Activated CD4-positive, alpha-beta T cell treated with anti-CD3 and anti-CD28 coated beads, Interleukin-2, amount 10 ng/mL, durations not matched to agents 24 days and 14 days (primary cell): ENCODE measurements at regions not wholly inside any gene's neighbourhood (a gene's known extent, or its start where the extent isn't known, plus 50 kb on each side); places are given as distances from the start of the nearest gene placed in this dataset.
"Not testable (repeated sequence)": the region's sequence is repeated elsewhere in the genome, so short reads cannot be mapped to it uniquely, and the experiment has no call there.

Source experiments
- DNase-seq: peaks from one replicate; pipeline ENCODE4 v3.0.0; 2022
- H3K27ac Mint-ChIP-seq: one replicate; pipeline ENCODE4 v1.8.0; 2022; ENCODE audit warnings: mild to moderate bottlenecking, mixed read lengths
- H3K27me3 Mint-ChIP-seq: one replicate; pipeline ENCODE4 v1.8.0; 2022; ENCODE audit warnings: mixed read lengths
- H3K36me3 Mint-ChIP-seq: one replicate; pipeline ENCODE4 v1.8.0; 2022; ENCODE audit warnings: low read depth, mild to moderate bottlenecking, mixed read lengths
- H3K4me1 Mint-ChIP-seq: one replicate; pipeline ENCODE4 v1.8.0; 2021; ENCODE audit warnings: mixed read lengths
- H3K4me3 Mint-ChIP-seq: one replicate; pipeline ENCODE4 v1.8.0; 2022; ENCODE audit warnings: mild to moderate bottlenecking, moderate library complexity, mixed read lengths
- H3K9me3 Mint-ChIP-seq: one replicate; pipeline ENCODE4 v1.8.0; 2021; ENCODE audit warnings: mixed read lengths
- intact Hi-C: fragments of 100-400 bp; cut with micrococcal nuclease; formaldehyde crosslinking; loops from one replicate; pipeline ENCODE4 v1.15.1; 2023

GRCh38 chr5:124951661-124952060 is 205.2 kb upstream of the ZNF608 start:
- Mint-ChIP-seq H3K4me1 (no peaks in the 10 kb centered on the region), H3K4me3 (no peak overlapping the region), H3K27me3 (no peaks in the 10 kb centered on the region), H3K36me3 (no peaks in the 10 kb centered on the region), H3K9me3 (peaks cover 11% of the 10 kb centered on the region), H3K27ac (no peak overlapping the region)
- no peak for DNase-seq
- intact Hi-C loops: no loop called here

DNA sequence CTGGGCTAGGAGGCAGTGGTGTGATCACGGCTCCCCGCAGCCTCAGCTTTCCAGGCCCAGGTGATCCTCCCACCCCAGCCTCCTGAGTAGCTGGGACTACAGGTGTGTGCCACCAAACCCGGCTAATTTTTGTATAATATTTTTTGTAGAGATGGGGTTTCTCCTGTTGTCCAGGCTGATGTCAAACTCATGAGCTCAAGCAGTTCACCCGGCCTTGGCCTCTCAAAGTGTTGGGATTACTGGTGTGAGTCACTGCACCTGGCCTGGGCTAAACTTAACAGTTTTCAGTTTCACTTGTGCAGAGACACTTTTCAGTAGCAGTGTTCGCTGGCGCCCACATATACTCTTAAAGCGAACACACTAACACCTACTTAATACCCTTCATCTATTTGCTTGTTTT is 205.6 kb upstream of the ZNF608 start:
- no peak overlapping the region for H3K27ac Mint-ChIP-seq
- H3K36me3 Mint-ChIP-seq: no peaks in the 10 kb centered on the region
- no peaks in the 10 kb centered on the region for H3K27me3 Mint-ChIP-seq
- intact Hi-C loops: no loop called here
- H3K9me3 Mint-ChIP-seq: peaks cover 8% of the 10 kb centered on the region
- no peak overlapping the region for H3K4me3 Mint-ChIP-seq
- no peak for DNase-seq
- no peaks in the 10 kb centered on the region for H3K4me1 Mint-ChIP-seq

DNA sequence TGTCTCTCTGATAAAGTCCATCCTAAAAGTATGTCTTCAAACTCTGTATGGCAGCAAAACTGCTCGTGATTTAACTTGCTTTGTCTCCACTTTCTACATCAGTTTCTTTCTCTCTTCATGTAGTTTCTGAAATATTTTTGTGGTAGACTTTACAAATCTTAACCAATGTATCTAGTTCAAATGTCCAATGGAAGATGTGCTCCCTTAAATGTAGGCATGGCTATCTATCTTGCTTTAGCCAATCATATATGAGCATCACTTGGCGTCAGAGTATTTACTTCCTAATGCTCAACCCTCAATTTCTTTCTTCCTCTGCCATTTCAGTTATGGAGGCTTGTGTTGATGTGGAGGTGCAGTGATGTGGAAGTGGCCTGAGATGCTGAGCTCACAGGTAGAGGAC is 206.1 kb upstream of the ZNF608 start:
- Mint-ChIP-seq H3K9me3 (peaks cover 5% of the 10 kb centered on the region), H3K4me1 (no peaks in the 10 kb centered on the region), H3K27ac (no peak overlapping the region), H3K27me3 (no peaks in the 10 kb centered on the region), H3K36me3 (no peaks in the 10 kb centered on the region), H3K4me3 (no peak overlapping the region)
- no peak for DNase-seq
- intact Hi-C loops: no loop called here

GRCh38 chr5:124954784-124955183 is 208.3 kb upstream of the ZNF608 start:
- Mint-ChIP-seq H3K27me3 (no peaks in the 10 kb centered on the region), H3K36me3 (no peaks in the 10 kb centered on the region), H3K27ac (no peak overlapping the region), H3K4me1 (no peaks in the 10 kb centered on the region), H3K4me3 (no peak overlapping the region), H3K9me3 (no peaks in the 10 kb centered on the region)
- intact Hi-C loops: no loop called here
- DNase-seq: no peak

GRCh38 chr5:124956471-124957029 is 210.1 kb upstream of the ZNF608 start:
- Mint-ChIP-seq H3K9me3 (no peaks in the 10 kb centered on the region), H3K4me1 (no peaks in the 10 kb centered on the region), H3K4me3 (no peak overlapping the region), H3K27ac (no peak overlapping the region), H3K27me3 (no peaks in the 10 kb centered on the region), H3K36me3 (no peaks in the 10 kb centered on the region)
- DNase-seq: no peak
- intact Hi-C loops: no loop called here

- Mint-ChIP-seq H3K9me3 (no peaks in the 10 kb centered on the region), H3K4me1 (no peaks in the 10 kb centered on the region), H3K27me3 (no peaks in the 10 kb centered on the region), H3K4me3 (no peak overlapping the region), H3K36me3 (no peaks in the 10 kb centered on the region), H3K27ac (no peak overlapping the region)
- no peak for DNase-seq
- intact Hi-C loops: no loop called here
Measured at GRCh38 chr5:124957063-124957462, 210.6 kb upstream of the ZNF608 start.

- Mint-ChIP-seq H3K27me3 (no peaks in the 10 kb centered on the region), H3K27ac (no peak overlapping the region), H3K9me3 (no peaks in the 10 kb centered on the region), H3K36me3 (no peaks in the 10 kb centered on the region), H3K4me1 (no peaks in the 10 kb centered on the region), H3K4me3 (no peak overlapping the region)
- no peak for DNase-seq
- intact Hi-C loops: no loop called here
Measured at GRCh38 chr5:124960266-124960665, 213.8 kb upstream of the ZNF608 start.

DNA sequence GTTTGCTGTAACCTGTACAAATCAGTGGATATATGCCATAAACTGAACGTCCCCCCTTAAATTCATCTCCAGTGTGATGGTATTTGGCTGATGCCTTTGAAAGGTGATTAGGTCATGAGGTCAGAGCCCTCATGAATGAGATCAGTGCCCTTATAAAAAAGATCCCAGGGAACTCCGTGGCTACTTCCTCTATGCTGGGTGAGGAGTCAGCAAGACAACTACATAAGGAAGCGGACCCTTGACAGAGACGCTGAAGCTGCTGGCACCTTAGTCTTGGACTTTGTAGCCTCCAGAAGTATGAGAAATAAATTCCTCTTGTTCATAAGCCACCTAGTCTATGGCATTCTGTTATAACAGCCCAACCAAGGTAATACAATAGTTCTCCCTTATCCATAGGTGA is 215.1 kb upstream of the ZNF608 start:
- Mint-ChIP-seq H3K9me3 (no peaks in the 10 kb centered on the region), H3K4me3 (no peak overlapping the region), H3K27me3 (no peaks in the 10 kb centered on the region), H3K4me1 (no peaks in the 10 kb centered on the region), H3K36me3 (no peaks in the 10 kb centered on the region), H3K27ac (no peak overlapping the region)
- intact Hi-C loops: no loop called here
- no peak for DNase-seq

DNA sequence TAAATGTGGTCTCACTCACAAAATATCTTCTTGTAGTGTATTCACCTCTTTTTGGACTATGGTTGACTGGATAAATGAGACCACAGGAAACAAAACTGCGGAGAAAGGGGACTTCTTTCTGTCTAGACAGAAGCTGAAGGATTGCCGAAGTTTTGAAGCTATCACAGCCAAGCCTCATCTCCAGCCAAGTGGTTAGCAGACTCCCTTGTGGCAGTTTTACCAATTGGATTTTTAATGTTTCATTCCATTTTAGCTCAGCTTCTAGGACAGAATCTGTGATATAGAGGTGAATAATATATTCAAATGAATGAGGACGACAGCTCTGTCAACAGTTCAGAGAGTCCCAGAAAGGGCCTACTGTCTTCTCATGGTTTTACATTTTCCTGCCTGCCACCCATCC is 215.7 kb upstream of the ZNF608 start:
- H3K27ac Mint-ChIP-seq: no peak overlapping the region
- no peak for DNase-seq
- no peak overlapping the region for H3K4me3 Mint-ChIP-seq
- no peaks in the 10 kb centered on the region for H3K4me1 Mint-ChIP-seq
- no peaks in the 10 kb centered on the region for H3K9me3 Mint-ChIP-seq
- no peaks in the 10 kb centered on the region for H3K36me3 Mint-ChIP-seq
- no peaks in the 10 kb centered on the region for H3K27me3 Mint-ChIP-seq
- intact Hi-C loops: no loop called here

DNA sequence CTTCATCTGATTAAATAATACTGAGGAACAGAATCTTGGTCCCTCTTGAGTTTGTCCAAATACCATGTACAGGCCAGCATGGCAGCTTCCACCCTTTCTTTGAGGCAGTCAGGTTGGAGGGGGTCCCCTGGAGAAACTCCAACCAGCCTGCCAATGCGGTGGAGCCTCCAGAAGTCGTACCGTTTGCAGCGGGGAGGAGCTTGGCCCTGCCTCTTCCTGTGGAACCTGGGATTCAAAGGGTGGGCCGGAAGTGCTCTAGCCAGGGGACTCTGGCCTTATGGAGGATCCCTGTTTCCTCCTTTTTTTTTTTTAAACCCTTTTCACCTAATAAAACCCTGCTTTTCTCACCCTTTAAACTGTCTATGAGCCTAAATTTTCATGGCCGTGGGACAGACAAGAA is 216.3 kb upstream of the ZNF608 start:
- no peak overlapping the region for H3K27ac Mint-ChIP-seq
- no peak overlapping the region for H3K4me3 Mint-ChIP-seq
- no peaks in the 10 kb centered on the region for H3K4me1 Mint-ChIP-seq
- intact Hi-C loops: no loop called here
- H3K9me3 Mint-ChIP-seq: no peaks in the 10 kb centered on the region
- no peaks in the 10 kb centered on the region for H3K36me3 Mint-ChIP-seq
- DNase-seq: no peak
- H3K27me3 Mint-ChIP-seq: no peaks in the 10 kb centered on the region

GRCh38 chr5:124963236-124963919 is 216.9 kb upstream of the ZNF608 start:
- no peak overlapping the region for H3K27ac Mint-ChIP-seq
- intact Hi-C loops: no loop called here
- H3K36me3 Mint-ChIP-seq: no peaks in the 10 kb centered on the region
- no peak overlapping the region for H3K4me3 Mint-ChIP-seq
- no peaks in the 10 kb centered on the region for H3K9me3 Mint-ChIP-seq
- H3K27me3 Mint-ChIP-seq: no peaks in the 10 kb centered on the region
- H3K4me1 Mint-ChIP-seq: no peaks in the 10 kb centered on the region
- DNase-seq: no peak

DNA sequence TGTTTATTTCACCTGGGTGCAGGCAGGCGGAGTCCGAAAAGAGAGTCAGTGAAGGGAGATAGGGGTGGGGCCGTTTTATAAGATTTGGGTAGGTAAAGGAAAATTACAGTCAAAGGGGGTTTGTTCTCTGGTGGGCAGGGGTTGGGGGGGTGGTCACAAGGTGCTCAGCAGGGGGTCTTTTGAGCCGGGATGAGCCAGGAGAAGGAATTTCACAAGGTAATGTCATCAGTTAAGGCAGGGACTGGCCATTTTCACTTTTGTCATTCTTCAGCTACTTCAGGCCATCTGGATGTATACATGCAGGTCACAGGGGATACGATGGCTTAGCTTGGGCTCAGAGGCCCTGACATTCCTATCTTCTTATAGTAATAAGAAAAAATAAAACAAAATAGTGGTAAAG is 220.3 kb upstream of the ZNF608 start:
- H3K9me3 Mint-ChIP-seq, intact Hi-C loops, H3K27ac Mint-ChIP-seq, H3K4me3 Mint-ChIP-seq, H3K4me1 Mint-ChIP-seq, DNase-seq, H3K36me3 Mint-ChIP-seq, H3K27me3 Mint-ChIP-seq: not testable (repeated sequence)

DNA sequence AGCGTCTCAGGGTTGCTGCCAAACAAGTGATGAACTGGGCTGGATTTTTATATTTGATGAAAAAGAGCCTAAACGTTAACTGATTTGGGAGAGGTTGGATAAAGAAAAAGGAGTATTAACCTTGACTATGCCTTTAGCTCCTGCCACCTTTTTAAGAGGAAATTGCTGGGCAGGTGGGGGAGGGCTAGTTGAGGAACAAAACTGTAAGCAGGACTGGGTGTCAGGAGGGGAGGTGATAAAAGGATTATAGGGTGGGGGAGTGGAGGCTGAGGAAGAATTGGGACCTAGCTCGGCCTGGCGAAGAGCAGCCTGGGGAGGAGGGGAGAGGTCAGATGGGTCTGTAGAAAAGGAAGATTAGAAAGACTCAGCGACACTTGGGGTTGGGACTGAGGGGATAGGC is 223.9 kb upstream of the ZNF608 start:
- H3K4me3 Mint-ChIP-seq, H3K36me3 Mint-ChIP-seq, DNase-seq, H3K4me1 Mint-ChIP-seq, H3K9me3 Mint-ChIP-seq, intact Hi-C loops, H3K27ac Mint-ChIP-seq, H3K27me3 Mint-ChIP-seq: not testable (repeated sequence)

DNA sequence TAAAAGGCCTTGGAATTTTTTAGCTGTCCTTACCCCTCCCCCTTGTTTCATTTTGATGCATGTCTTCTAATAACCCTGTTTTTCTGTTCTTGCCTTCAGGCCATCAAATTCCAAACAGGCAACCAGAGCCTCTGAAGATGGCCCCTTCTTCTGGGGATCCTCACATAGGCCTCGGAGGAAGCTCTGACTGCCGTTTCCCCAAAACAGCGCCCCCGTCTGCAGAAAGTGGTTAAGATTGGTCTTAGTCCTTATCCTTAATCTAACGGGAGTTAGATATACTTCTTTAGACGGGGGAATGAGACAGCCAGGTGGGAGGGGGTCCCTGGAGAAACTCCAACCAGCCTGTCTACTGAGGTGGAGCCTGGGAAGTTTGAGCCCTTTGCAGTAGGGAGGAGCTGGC is 226.3 kb upstream of the ZNF608 start:
- no peak overlapping the region for H3K4me3 Mint-ChIP-seq
- intact Hi-C loops: no loop called here
- H3K27me3 Mint-ChIP-seq: no peaks in the 10 kb centered on the region
- peaks cover 8% of the 10 kb centered on the region for H3K9me3 Mint-ChIP-seq
- H3K36me3 Mint-ChIP-seq: no peaks in the 10 kb centered on the region
- DNase-seq: no peak
- H3K4me1 Mint-ChIP-seq: no peaks in the 10 kb centered on the region
- no peak overlapping the region for H3K27ac Mint-ChIP-seq

- no peak overlapping the region for H3K27ac Mint-ChIP-seq
- no peaks in the 10 kb centered on the region for H3K27me3 Mint-ChIP-seq
- no peak overlapping the region for H3K4me3 Mint-ChIP-seq
- peaks cover 8% of the 10 kb centered on the region for H3K9me3 Mint-ChIP-seq
- no peaks in the 10 kb centered on the region for H3K4me1 Mint-ChIP-seq
- H3K36me3 Mint-ChIP-seq: no peaks in the 10 kb centered on the region
- DNase-seq: no peak
- intact Hi-C loops: no loop called here
Measured at GRCh38 chr5:124973661-124974060, 227.2 kb upstream of the ZNF608 start.
